DND-41 (cell line): ENCODE measurements at regions not wholly inside any gene's neighbourhood (a gene's known extent, or its start where the extent isn't known, plus 50 kb on each side); places are given as distances from the start of the nearest gene placed in this dataset.

ENCODE experiments used
- EZH2 ChIP-seq: IDR thresholded peaks from 3 replicates; pipeline ENCODE4 v1.6.1; 2012; ENCODE audit warnings: borderline replicate concordance, low read depth, mild to moderate bottlenecking, moderate library complexity, low read length, inconsistent platforms; ENCODE audit not compliant: severe bottlenecking
- TF ChIP-seq, protein P1 (sequence below): IDR thresholded peaks from 2 replicates; pipeline ENCODE4 v1.5.1; 2012; ENCODE audit warnings: borderline replicate concordance, low read length, moderate library complexity, mild to moderate bottlenecking; ENCODE audit not compliant: poor library complexity, severe bottlenecking; ENCODE audit errors: extremely low read depth

DNA sequence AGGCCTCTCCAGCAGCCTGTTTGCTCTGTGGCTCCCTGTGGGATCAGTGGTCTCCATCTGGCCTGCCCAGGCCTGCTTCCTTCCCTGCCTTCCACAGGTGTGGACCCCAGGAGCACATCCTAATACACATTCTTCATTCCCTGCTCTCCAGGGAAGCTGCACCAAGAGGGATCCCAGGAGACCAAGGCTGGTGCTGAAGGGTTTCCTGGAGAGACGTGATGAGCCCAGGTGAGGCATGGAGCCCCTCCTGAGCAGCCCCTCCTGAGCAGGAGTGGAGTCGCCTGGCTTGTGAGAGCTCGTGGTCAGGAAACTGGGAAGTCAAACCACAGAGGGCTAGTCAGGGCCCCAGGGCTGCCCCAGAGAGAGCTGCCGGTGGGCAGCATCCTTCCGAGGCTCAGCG, 561.4 kb downstream of the MATN1 start:
- TF ChIP-seq, protein P1, sequence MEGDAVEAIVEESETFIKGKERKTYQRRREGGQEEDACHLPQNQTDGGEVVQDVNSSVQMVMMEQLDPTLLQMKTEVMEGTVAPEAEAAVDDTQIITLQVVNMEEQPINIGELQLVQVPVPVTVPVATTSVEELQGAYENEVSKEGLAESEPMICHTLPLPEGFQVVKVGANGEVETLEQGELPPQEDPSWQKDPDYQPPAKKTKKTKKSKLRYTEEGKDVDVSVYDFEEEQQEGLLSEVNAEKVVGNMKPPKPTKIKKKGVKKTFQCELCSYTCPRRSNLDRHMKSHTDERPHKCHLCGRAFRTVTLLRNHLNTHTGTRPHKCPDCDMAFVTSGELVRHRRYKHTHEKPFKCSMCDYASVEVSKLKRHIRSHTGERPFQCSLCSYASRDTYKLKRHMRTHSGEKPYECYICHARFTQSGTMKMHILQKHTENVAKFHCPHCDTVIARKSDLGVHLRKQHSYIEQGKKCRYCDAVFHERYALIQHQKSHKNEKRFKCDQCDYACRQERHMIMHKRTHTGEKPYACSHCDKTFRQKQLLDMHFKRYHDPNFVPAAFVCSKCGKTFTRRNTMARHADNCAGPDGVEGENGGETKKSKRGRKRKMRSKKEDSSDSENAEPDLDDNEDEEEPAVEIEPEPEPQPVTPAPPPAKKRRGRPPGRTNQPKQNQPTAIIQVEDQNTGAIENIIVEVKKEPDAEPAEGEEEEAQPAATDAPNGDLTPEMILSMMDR, result no peak
- no peak for TF ChIP-seq EZH2
